ENCODE measurements at regions not wholly inside any gene's neighbourhood (a gene's known extent, or its start where the extent isn't known, plus 50 kb on each side); places are given as distances from the start of the nearest gene placed in this dataset.

DNA sequence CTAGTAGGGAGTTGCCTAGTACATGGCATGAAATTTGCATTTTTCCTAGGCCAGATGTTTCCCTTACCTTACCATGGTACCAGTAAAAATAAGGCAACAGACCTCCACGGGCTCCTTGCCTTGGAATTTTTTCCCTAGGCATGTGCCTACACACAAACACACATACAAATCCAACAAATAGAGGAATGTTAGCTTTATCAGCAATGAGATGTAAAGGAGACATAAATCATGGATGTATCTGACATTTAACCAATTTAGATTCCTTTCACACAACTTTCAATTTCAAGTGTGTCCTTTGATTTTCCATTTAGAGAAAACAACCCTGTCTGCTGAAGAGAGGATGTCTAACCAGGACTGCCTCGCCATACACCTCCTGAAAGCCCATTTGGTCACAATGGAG is 209.7 kb upstream of the SP4 start:
- DNase-seq (ENCODE audit: low read depth, low spot score): no peak

DNA sequence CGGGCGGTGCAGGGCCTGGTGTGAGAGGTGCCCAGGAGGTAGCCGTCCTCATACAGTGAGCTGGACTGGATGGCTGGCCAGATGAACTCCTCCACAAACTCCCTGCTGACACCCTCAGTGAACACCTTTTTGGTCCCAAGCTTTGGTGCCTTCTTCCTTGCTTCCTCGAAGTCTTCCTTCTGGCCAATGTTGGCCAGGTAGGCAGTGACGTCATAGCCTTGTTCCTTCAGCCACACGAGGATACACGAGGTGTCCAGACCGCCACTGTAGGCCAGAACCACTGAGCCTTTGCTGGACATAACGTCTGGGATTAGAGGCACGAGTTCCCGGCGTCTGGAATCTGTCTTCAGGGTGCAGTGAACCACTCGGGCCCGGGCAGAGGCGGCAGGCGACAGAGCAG is 206.8 kb upstream of the SP4 start:
- DNase-seq (ENCODE audit: low read depth, low spot score): no peak

DNA sequence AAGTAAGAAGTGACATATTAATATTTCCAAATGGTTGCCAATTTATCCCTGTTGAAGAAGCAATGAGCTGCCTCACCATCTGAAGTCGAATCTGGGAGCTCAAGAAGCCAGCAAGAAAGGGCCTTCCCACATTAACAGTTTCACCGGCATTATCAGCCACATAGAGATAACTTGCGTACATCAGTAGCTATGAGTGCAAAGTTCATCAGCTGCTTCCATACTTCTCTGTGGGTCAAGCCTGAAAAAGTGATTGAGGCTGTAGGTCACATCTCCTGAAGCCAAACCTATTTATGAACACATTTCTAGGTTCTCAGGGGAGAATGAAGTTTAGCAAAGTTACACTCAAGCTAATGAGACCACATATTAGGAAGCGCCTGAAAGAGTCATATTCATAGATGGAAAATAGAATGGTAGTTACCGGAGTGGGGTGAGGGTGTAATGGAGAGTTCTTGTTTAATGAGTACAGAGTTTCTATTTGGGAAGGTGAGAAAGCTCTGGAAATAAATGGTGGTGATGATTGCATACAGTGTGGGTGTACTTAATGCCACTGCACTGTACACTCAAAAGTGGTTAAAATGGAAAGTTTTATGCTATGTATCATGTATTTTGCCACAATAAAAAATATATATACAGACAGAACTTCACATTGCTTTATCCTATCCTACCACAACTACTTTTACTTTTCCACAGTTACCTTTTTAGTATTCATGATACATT is 189.3 kb upstream of the SP4 start:
- no peak for DNase-seq (ENCODE audit: low read depth, low spot score)

DNA sequence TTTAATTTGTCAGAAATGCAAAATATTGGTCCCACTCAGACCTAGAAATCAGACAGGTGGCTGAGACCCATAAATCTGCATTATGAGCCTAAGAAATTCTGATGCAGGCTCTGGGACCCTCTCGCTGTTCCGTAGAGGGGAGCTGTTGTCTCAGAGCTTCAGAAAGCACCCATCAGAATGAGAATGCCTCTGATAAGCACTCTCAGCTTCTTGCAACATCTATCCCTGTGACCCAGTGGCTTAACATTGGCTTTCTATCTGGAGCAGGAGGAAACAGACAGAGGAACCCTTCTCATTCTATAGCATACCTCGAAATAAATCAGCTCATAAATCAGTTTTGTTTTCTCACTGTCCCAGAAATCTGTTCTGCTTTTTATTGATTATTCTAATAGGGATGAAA is 184.6 kb upstream of the SP4 start:
- DNase-seq (ENCODE audit: low read depth, low spot score): no peak

DNA sequence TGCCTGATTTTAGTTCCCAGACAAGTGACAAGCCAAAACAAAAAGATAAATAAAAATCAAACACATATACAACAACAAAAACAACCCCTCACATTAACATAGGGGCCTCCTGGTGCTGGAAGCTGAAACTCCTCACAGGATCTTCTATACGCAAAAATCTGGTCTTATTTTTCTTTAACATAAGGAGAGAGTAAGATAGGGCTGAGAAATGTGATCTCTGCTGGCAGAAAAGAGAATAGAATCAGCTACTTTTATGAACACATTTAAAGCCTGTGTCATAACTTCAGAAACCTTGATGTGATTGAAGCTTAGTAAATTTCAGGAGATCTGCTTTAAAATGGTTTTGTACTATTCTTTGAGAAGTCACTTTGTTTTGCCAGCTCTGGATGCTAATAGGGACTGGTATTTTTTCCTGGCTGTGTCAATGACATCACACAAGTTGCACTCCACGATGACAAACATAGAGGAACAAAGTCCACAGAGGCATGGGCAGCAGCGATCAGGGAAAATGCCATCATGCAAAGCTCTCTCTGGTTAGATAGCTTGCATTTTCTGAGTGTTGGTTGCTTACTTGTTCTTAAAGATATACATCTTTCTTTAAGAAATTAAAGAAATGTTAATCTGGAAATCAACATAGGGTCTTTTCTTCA is 176.6 kb upstream of the SP4 start:
- DNase-seq (ENCODE audit: low read depth, low spot score): no peak

DNA sequence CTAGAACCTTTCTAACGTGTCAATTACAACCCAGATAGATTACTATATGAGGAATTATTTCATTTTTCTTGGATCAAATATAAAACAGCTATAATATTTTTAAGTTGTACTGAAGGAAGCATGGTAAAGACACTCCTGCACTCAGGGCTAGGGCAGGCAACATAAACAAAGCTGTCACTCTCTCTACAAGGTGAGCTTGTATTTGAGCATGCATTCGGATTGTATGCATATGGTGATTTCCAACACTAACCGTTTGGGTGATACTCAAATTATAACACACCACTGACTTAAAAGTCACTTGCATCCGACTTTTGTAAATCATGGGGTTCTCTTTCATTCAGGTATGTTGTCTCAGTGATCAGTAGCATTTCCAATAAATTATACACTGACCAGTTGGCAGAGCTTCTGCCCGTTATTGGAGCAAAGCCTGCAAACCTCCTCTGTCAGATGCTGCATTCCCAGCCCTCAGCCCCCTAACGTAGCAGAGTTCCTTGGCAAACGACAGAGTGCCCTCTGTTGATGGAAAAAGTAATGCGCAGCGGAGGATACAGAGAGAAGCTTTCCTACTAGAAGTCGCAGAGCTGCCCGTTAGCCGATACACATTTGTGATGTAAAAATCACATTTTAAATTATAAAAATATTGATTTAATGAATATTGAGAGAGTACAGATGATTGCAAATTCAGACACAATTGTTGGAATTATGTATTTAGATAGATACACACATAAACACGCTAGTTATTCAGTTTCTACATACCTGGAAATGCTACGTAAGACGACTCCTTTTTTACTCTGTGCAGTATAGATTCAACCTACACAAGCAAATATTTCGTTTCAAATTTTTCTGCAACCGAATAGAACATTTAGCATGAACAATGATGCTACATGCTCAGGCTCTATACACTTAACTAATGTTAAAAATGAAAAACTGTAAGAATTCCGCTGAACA is 173.9 kb upstream of the SP4 start:
- DNase-seq (ENCODE audit: low read depth, low spot score): no peak

DNA sequence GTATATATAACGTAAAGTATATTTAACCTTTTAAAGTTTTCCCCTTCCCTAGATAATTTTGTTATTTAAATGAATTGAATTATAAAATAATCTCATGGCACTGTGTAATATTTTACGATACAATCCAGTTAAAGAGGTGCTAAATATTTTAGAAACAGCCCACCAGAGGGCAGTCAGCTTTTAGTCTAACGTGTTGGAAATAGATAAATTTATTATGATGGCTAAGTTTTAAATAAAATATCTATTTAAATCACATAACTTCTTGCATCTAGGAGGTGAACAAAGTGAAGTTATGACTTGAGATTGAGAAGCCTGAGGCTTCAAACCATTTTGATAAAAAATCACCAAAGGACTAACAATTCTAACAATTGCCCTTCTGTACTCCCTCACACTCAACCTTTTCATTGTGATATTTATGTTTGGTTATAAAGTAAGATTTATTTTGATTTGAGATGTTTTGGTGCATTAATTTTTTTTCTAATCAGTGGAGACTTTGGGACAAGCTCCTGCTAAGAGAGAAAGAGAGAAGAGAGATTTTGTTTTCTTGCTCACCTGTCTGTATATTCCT is 171.5 kb upstream of the SP4 start:
- DNase-seq (ENCODE audit: low read depth, low spot score): no peak

DNA sequence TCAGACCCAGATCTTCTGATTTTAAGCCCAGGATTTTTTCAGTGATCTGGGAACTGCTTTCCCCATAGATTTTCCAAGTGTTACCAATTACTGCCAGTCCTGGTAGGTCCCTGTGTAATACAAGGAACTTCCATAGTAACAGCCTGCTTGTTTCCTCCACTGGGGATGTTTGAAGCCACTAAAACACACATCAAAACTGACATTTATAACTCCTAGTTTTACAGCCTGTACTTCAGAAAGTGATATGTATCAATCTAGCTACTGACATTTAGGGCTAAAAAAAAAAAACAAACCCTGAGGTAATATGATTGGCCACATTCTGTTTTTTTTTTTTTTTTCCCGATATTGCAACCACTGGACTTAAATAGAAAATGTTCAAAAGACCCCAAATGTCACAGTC is 166.9 kb upstream of the SP4 start:
- no peak for DNase-seq (ENCODE audit: low read depth, low spot score)

DNA sequence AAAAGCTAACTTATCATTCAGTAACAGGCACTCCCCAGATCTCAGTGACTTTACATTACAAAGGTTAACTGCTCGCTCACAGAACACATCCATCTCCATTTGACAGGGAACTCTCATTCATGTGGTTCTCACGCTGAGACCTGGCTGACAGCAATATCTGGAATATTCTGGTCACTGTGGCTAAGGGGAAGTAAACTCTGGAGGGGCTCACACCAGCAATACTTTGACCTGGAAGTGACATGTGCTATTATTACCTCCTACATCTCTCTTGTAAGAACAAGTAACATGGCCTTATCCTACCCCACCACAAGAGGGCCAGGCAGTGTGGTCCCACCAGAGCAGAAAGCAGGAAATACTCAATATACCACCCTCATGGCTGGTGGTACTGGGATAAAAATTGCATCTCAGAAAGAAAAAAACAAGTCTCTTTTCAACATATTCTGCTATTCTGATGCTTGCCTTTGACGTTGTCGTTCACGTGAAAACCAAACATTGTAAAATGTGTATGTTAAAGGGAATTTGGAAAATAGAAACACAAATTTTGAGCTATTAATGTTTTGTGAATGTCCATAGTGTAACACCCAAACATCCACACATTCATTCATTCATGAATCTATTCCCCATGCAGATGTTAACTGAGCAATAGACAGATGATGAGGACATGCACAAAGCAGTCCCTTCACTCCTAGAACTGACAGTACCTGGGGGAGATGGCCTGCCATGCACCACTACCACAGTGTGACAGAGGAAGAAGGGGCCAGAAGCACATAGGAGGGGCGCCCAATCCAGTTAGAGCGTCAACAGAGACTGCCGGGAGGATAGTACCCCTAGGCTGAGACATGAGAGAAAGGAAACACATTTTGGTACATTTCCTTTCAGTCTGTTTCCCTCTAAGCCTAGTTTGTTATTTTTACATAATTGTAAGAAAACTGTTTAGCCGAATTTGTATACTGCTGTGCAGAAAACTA is 166.0 kb upstream of the SP4 start:
- no peak for DNase-seq (ENCODE audit: low read depth, low spot score)

DNA sequence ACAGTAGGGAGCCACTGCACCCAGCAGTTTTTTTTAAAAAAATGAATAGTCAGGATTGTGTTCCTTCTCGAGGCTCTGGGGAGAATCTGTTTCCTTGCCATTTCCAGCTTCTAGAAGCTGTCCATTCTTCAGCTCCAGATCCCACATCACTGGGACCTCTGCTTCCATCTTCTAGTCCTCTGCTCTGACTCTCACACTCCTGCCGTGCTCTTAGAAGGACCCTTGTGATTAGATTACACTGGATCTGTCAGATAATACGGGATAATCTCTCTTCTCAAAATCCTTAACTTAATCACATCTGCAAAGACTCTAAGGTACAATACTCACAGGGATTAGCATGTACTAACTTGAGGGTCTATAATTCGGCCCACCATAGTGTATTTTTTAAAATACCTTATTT is 158.9 kb upstream of the SP4 start:
- no peak for DNase-seq (ENCODE audit: low read depth, low spot score)

DNA sequence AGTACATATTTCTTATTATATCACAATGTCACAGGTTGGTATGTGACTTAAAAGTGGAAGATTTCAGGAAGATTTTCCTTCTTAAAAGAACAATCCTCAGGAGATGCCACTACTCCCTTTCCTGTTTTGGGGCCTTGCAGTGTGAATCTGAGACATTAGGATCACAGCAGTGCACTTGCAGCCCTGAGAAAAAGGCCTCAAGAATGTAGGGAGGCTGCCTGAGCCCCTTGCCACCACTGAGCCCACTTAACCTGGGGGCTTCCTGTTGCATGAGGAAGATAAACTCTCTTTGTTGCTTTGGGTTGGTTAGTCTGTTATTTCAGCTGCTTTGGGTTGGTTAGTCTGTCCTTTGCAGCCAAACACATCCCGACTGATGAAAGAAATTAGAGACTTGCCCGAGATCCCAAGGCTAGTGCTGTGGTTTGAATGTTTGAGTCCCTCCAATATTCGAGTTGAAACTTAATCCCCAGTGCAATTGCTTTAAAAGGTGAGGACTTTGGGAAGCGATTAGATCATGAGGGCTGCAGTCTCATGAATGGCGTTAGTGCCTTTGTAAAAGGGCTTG is 151.3 kb upstream of the SP4 start:
- no peak for DNase-seq (ENCODE audit: low read depth, low spot score)

DNA sequence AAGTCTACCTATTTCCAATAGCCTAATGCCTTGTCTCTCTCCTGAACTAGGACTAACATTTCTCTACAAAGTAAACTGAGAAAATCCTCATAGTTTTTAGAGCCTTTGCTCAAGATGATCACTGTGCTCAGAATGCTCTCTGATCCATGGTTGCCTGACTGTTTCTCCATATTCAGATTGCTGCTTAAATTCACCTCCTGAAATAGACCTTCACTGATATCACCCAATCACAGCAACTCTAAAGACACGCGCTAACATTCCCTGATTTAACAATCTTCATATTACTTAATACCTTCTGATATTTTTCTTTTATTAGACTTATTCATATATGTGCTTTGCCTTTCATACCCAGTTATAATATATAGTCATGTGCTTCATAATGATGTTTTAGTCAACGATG is 148.9 kb upstream of the SP4 start:
- DNase-seq (ENCODE audit: low read depth, low spot score): no peak

DNA sequence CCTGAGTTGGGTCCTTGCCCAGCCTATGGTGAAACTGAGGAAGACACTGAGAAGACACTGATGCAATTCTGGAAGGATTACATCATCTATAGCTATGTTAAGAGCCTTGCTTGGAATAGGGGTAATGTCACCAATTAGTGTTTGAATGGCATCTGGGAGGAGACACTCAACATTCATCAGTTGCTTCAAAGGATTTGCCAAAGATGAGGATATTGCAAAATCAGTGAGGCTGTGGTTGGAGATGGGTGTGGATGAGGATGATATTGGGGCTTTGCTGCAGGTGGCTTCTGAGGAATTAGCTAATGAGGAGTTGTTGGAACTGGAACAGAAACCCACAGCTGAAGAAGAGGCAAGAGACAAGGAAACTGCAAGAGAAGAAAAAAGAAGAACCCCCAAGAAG is 146.7 kb upstream of the SP4 start:
- DNase-seq (ENCODE audit: low read depth, low spot score): no peak

DNA sequence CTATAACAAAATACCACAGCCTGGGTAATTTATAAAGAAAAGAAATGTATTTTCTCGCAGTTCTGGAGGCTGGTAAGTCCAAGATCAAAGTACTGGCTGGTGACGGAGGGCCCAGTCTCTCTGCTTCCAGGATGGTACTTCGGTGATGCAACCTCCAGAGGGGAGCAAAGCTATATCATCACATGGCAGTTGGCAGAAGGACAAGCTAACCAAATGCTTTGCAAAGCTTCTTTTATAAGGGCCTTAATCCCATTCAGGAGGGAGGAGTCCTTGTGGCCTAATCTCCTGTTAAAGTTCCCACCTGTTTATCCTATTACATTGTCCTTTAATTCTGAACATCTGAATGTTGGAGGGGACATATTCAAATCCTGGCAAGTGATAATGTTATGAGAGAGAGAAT is 134.1 kb upstream of the SP4 start:
- no peak for DNase-seq (ENCODE audit: low read depth, low spot score)

DNA sequence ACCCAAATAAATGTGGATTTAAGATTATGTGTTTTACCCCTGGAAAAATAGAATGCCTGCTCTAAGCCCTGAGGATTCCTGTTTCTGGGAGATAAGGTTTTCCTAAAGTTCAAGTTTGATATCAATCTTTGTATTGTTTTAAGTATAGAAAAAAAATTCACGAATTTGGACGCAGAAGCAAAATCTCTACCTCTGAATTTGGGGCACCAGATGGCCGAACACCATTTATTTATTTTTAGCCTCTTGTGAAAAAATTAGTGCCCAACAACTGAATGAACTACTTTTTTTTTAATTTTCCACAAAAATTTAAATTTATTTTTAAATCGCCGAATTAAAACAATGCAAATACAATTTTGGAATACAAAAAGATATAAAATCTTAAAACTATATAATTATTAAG is 128.1 kb upstream of the SP4 start:
- no peak for DNase-seq (ENCODE audit: low read depth, low spot score)

DNA sequence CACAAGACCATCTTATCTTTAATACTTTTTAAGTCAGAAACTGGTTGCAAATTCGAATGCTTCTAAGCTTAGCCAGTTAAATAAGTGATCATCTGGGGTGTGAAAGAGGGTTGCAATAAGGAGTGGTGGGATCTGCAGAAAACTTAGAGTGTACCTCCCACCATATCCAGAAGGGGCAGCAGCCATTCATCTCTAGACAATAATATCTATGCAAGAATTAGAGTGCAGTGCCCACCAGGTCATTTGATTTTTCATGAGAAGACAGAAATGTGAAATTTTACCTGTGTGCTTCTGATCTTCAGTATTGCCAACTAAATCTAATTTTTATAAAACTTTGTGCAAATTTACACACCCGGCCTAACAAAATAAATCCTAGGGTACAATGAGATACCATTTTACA is 127.2 kb upstream of the SP4 start:
- DNase-seq (ENCODE audit: low read depth, low spot score): no peak

DNA sequence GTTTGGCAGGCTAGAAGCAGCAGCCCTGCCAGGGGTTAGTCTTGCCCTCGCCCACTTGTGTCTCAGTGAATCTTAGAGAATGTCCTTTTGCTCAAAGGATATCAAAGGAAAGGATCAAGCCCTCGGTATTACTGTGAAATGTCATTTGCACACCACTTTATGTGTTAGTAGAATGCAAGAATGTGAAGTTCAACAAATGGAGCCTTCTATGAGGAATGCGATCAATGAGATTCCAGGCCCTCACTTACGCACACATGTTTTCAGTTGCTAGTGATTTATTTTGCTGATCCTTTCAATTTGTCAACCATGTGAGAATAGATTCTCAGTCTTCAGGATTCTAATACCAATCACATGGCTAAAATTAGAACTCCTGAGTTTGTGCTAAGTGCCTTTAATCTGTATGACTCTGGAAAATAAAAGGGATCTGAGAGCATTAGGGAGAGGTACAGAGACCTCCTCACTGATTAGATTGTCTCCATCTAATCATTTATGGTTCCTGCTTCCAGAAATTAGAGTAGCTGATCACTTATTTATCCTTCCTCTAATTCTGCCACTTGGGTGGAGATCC is 123.0 kb upstream of the SP4 start:
- DNase-seq (ENCODE audit: low read depth, low spot score): no peak

DNA sequence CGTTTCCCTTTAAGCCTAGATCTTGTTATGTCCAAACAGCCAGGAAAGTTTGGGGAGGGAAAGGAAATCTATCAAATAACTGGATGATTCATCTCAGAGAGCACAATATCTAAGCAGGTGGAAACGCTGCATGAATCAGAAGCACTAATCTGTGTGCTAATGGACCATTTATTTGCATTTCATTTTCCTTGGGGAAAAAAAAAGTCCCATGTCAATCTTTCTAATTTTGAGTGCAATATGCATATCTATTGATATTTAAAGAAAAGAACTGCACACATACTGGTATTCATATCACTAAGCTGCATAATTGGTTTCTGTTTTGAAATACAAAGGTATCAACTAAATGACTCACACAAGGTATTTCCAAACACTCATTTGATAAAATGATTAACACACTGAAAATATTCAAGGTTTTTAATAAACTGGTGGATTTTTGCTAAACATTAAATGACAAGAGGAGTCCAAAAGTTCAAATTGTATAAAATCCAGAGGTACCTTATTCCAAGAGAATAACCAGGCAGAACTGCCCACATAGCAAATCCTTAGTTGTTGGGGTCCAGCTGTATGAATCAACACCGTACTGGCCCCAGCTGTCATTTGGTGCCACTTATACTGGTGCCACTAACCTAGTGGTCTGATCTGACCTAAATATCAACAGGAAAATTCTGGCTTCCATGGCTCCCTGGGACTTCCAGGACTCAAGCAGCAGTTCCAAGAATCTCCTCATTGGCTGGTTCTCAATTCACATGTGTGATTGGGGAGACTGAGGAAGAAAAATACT is 122.2 kb upstream of the SP4 start:
- no peak for DNase-seq (ENCODE audit: low read depth, low spot score)

DNA sequence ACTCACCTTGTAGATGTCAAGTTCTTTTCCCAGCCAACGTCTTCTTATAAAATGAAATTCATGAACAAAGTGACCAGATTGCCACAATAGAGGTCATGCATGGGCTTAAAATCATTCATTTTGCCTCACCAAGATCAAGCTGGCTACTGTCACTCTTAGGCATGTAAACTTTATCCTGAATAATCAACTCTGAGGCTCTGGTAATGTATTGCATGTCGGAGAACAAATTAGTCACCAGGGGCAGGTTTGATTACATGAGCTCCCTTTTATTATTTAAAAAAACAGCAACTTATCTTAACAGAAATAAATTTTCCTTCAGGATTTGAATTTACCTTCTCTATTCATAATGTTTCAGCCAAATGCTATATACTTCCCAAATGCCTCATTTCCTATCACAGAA is 112.9 kb upstream of the SP4 start:
- DNase-seq (ENCODE audit: low read depth, low spot score): no peak
